H1 (cell line): ENCODE measurements at regions not wholly inside any gene's neighbourhood (a gene's known extent, or its start where the extent isn't known, plus 50 kb on each side); places are given as distances from the start of the nearest gene placed in this dataset.

ENCODE experiments used
- CTCF ChIA-PET: fragments of 300-600 bp; sonication (Branson Sonifier 250); formaldehyde crosslinking; loops from one replicate; lab custom pipeline; 2021; ENCODE audit not compliant: partially characterized antibody; lab: Charles Lee
- POLR2A ChIA-PET: fragments of 300-600 bp; sonication (Branson Sonifier 250); formaldehyde crosslinking; loops from one replicate; lab custom pipeline; 2021; ENCODE audit warnings: inconsistent platforms; ENCODE audit not compliant: partially characterized antibody; lab: Charles Lee
- DNase-seq, 2 experiments: peaks; one replicate each; pipeline versions ENCODE4 v3.0.0 to v3.0.0-alpha.2; 2010 to 2022; ENCODE audit warnings: low spot score in 2 of 2, low read depth in 1 of 2, mixed read lengths in 1 of 2
- FAIRE-seq: peaks from 2 replicates; lab custom pipeline; 2011; peaks lifted over from hg19 to GRCh38; lab: Jason Lieb, UNC
- H2AFZ ChIP-seq: 2 replicates; pipeline ENCODE4 v1.8.1; 2012; ENCODE audit warnings: low read length, inconsistent platforms
- H2AK5ac ChIP-seq: 2 replicates; pipeline ENCODE4 v1.6.1; 2013; ENCODE audit warnings: low read depth, low read length
- H2BK120ac ChIP-seq: replicated peaks from 2 replicates; pipeline ENCODE3; 2013; ENCODE audit warnings: low read depth, low read length, inconsistent platforms
- H2BK12ac ChIP-seq: 2 replicates; pipeline ENCODE4 v1.6.1; 2013; ENCODE audit warnings: low read depth, low read length
- H2BK15ac ChIP-seq: 2 replicates; pipeline ENCODE4 v1.6.1; 2013; ENCODE audit warnings: low read length
- H2BK20ac ChIP-seq: 2 replicates; pipeline ENCODE4 v1.6.1; 2013; ENCODE audit warnings: low read length
- H2BK5ac ChIP-seq: 2 replicates; pipeline ENCODE4 v1.6.1; 2013; ENCODE audit warnings: low read depth, low read length
- H3K14ac ChIP-seq: 2 replicates; pipeline ENCODE4 v1.6.1; 2013; ENCODE audit warnings: inconsistent platforms; ENCODE audit not compliant: insufficient read length
- H3K18ac ChIP-seq: 2 replicates; pipeline ENCODE4 v1.6.1; 2013; ENCODE audit warnings: low read length; ENCODE audit errors: extremely low read depth
- H3K23ac ChIP-seq: 2 replicates; pipeline ENCODE4 v1.6.1; 2013; ENCODE audit warnings: inconsistent platforms; ENCODE audit not compliant: insufficient read length
- H3K23me2 ChIP-seq: 2 replicates; pipeline ENCODE4 v1.6.1; 2013; ENCODE audit warnings: low read depth, low read length
- H3K27ac ChIP-seq: 2 replicates; pipeline ENCODE4 v1.6.1; 2011; ENCODE audit warnings: low read depth, low read length, inconsistent platforms
- H3K27me3 ChIP-seq, 4 experiments: replicated peaks in 1 of 4; 1 replicate in 1 of 4; 2 replicates in 3 of 4; pipeline versions ENCODE4 v1.6.1 to v1.8.1; 2011 to 2013; ENCODE audit warnings: low read length in 3 of 4, mild to moderate bottlenecking in 3 of 4, inconsistent platforms in 2 of 4, mixed read lengths in 2 of 4, moderate library complexity in 1 of 4; ENCODE audit not compliant: control insufficient read depth in 3 of 4, insufficient read depth in 3 of 4; ENCODE audit errors: extremely low read depth in 1 of 4
- H3K36me3 ChIP-seq, 4 experiments: 2 replicates each; pipeline versions ENCODE4 v1.6.1 to v1.8.1; 2011 to 2013; ENCODE audit warnings: mild to moderate bottlenecking in 4 of 4, low read length in 3 of 4, moderate library complexity in 2 of 4, control low read depth in 1 of 4, inconsistent platforms in 1 of 4; ENCODE audit not compliant: insufficient read depth in 4 of 4, control insufficient read depth in 2 of 4
- H3K4ac ChIP-seq: replicated peaks from 2 replicates; pipeline ENCODE3; 2013; ENCODE audit warnings: low read length, low read depth, mixed read lengths, inconsistent platforms; ENCODE audit not compliant: insufficient read length
- H3K4me1 ChIP-seq, 4 experiments: replicated peaks in 1 of 4; 1 replicate in 1 of 4; 2 replicates in 3 of 4; pipeline versions ENCODE4 v1.6.1 to v1.8.1; 2011 to 2013; ENCODE audit warnings: low read length in 3 of 4, inconsistent platforms in 2 of 4, mixed read lengths in 1 of 4; ENCODE audit not compliant: insufficient read depth in 4 of 4, control insufficient read depth in 3 of 4
- H3K4me2 ChIP-seq, 2 experiments: 2 replicates each; pipeline versions ENCODE4 v1.6.1 to v1.8.1; 2011 to 2013; ENCODE audit warnings: low read depth in 2 of 2, low read length in 2 of 2, control low read depth in 1 of 2, inconsistent platforms in 1 of 2, mild to moderate bottlenecking in 1 of 2; ENCODE audit not compliant: insufficient read depth in 1 of 2
- H3K4me3 ChIP-seq, 4 experiments: fragments of 200-600, 300-600 bp in 1 of 4; sonication (generic), shearing (Covaris generic), sonication (Bioruptor Twin) in 1 of 4; 2 replicates each; pipeline versions ENCODE4 v1.5.1 to v1.8.1; 2011 to 2016; ENCODE audit warnings: low read length in 4 of 4, low read depth in 3 of 4, control low read depth in 2 of 4, inconsistent platforms in 2 of 4, mild to moderate bottlenecking in 2 of 4, mixed read lengths in 1 of 4, moderate library complexity in 1 of 4; ENCODE audit not compliant: insufficient read depth in 2 of 4; ENCODE audit errors: extremely low read depth in 1 of 4
- H3K56ac ChIP-seq: replicated peaks from 2 replicates; pipeline ENCODE3; 2013; ENCODE audit warnings: low read depth, mild to moderate bottlenecking, mixed read lengths, low read length, inconsistent platforms; ENCODE audit not compliant: insufficient read length
- H3K79me1 ChIP-seq: 2 replicates; pipeline ENCODE4 v1.6.1; 2013; ENCODE audit warnings: low read depth, low read length, control low read depth
- H3K79me2 ChIP-seq, 2 experiments: 2 replicates each; pipeline versions ENCODE4 v1.6.1 to v1.8.1; 2012 to 2013; ENCODE audit warnings: low read length in 2 of 2, mild to moderate bottlenecking in 2 of 2, inconsistent platforms in 1 of 2; ENCODE audit not compliant: insufficient read depth in 2 of 2, control insufficient read depth in 1 of 2
- H3K9ac ChIP-seq, 4 experiments: replicated peaks in 1 of 4; 1 replicate in 1 of 4; 2 replicates in 3 of 4; pipeline versions ENCODE4 v1.6.1 to v1.8.1; 2011 to 2013; ENCODE audit warnings: low read depth in 3 of 4, low read length in 3 of 4, control low read depth in 2 of 4, mild to moderate bottlenecking in 2 of 4, moderate library complexity in 2 of 4, inconsistent platforms in 1 of 4; ENCODE audit errors: extremely low read depth in 1 of 4
- H3K9me3 ChIP-seq, 2 experiments: 2 replicates each; pipeline versions ENCODE4 v1.6.1 to v1.8.1; 2012 to 2013; ENCODE audit warnings: mild to moderate bottlenecking in 2 of 2, moderate library complexity in 2 of 2, control low read depth in 1 of 2, inconsistent platforms in 1 of 2, low read depth in 1 of 2, low read length in 1 of 2, mixed read lengths in 1 of 2; ENCODE audit not compliant: insufficient read depth in 2 of 2
- H4K20me1 ChIP-seq, 2 experiments: replicated peaks in 1 of 2; 2 replicates each; pipeline versions ENCODE3 to v1.8.1; 2011 to 2013; ENCODE audit warnings: inconsistent platforms in 2 of 2, low read length in 2 of 2, mild to moderate bottlenecking in 1 of 2; ENCODE audit not compliant: insufficient read depth in 2 of 2, control insufficient read depth in 1 of 2
- H4K5ac ChIP-seq: 2 replicates; pipeline ENCODE4 v1.6.1; 2013; ENCODE audit warnings: low read length, low read depth, mixed read lengths, inconsistent platforms; ENCODE audit not compliant: insufficient read length
- H4K8ac ChIP-seq: 2 replicates; pipeline ENCODE4 v1.8.0; 2013; ENCODE audit warnings: mild to moderate bottlenecking, moderate library complexity, low read length, inconsistent platforms; ENCODE audit not compliant: insufficient read depth; ENCODE audit errors: extremely low read depth
- H4K91ac ChIP-seq: replicated peaks from 2 replicates; pipeline ENCODE3; 2013; ENCODE audit warnings: low read length, mixed read lengths, inconsistent platforms; ENCODE audit not compliant: insufficient read length
- EP300 ChIP-seq, 2 experiments: IDR thresholded peaks; 1 replicate in 1 of 2; 2 replicates in 1 of 2; pipeline ENCODE4 v1.6.1; 2011 to 2012; ENCODE audit warnings: low read depth in 2 of 2, low read length in 2 of 2, mild to moderate bottlenecking in 2 of 2, borderline replicate concordance in 1 of 2, inconsistent platforms in 1 of 2, moderate library complexity in 1 of 2
- GTF2F1 ChIP-seq: IDR thresholded peaks from 2 replicates; pipeline ENCODE4 v1.6.1; 2012; ENCODE audit warnings: low read depth, low read length, improper control_type of control experiment, borderline replicate concordance
- HDAC2 ChIP-seq, 2 experiments: fragments of 300-600 bp in 1 of 2; sonication (generic) in 1 of 2; IDR thresholded peaks; 2 replicates each; pipeline ENCODE4 v1.6.1; 2011 to 2012; ENCODE audit warnings: low read depth in 2 of 2, low read length in 2 of 2, mild to moderate bottlenecking in 2 of 2, moderate library complexity in 2 of 2, borderline replicate concordance in 1 of 2, inconsistent platforms in 1 of 2
- KDM4A ChIP-seq: IDR thresholded peaks from one replicate; pipeline ENCODE4 v1.7.1; 2012; ENCODE audit warnings: low read depth, mild to moderate bottlenecking, moderate library complexity, low read length, inconsistent platforms; ENCODE audit not compliant: severe bottlenecking
- RBBP5 ChIP-seq: IDR thresholded peaks from 2 replicates; pipeline ENCODE4 v1.7.1; 2012; ENCODE audit warnings: low read depth, mild to moderate bottlenecking, inconsistent platforms, low read length, moderate library complexity, borderline replicate concordance
- RFX5 ChIP-seq: IDR thresholded peaks from 2 replicates; pipeline ENCODE4 v1.6.1; 2011; ENCODE audit warnings: low read depth, low read length, improper control_type of control experiment, borderline replicate concordance
- ZNF274 ChIP-seq: IDR thresholded peaks from 2 replicates; pipeline ENCODE4 v1.7.0; 2012; ENCODE audit warnings: low read length, borderline replicate concordance; ENCODE audit errors: extremely low read depth
- WGBS, 2 experiments: shearing (Covaris generic) in 1 of 2; methylation state at CpG; one replicate each; pipeline versions ENCODE4 v1.1.6 to v1.1.7; 2013 to 2015; ENCODE audit warnings: low lambda C conversion rate in 2 of 2, mixed read lengths in 2 of 2, inconsistent platforms in 1 of 2, low coverage in 1 of 2, missing lambda C conversion rate in 1 of 2; ENCODE audit not compliant: insufficient replicate concordance in 2 of 2, insufficient coverage in 1 of 2, insufficient read length in 1 of 2; ENCODE audit errors: extremely low coverage in 1 of 2, missing lambda C conversion rate in 1 of 2; 5-methylcytosine and 5-hydroxymethylcytosine counted together
- TF ChIP-seq, protein P1 (sequence below): IDR thresholded peaks from 2 replicates; pipeline ENCODE4 v1.6.1; 2012; ENCODE audit warnings: inconsistent platforms

- WGBS, 2 experiments = 97% methylated on average over 4 of the region's 4 CpGs; no CpG with 5 or more reads in 1 of the 2 experiments
- ChIA-PET POLR2A (no interaction called here), CTCF (no interaction called here)
- H3K36me3 ChIP-seq = no peaks in the 10 kb centered on the region
- no peak overlapping the region for H3K14ac ChIP-seq
- no peaks in the 10 kb centered on the region for H3K79me2 ChIP-seq
- no peak overlapping the region for H2BK120ac ChIP-seq
- H4K5ac ChIP-seq = no peak overlapping the region
- H4K20me1 ChIP-seq = no peaks in the 10 kb centered on the region
- H2BK20ac ChIP-seq = no peak overlapping the region
- no peak overlapping the region for H2AFZ ChIP-seq
- no peaks in the 10 kb centered on the region for H3K23me2 ChIP-seq
- H3K27ac ChIP-seq = no peak overlapping the region
- H3K27me3 ChIP-seq = no peaks in the 10 kb centered on the region
- no peak overlapping the region for H3K18ac ChIP-seq
- no peaks in the 10 kb centered on the region for H3K4me1 ChIP-seq
- no peak overlapping the region for H3K23ac ChIP-seq
- no peaks in the 10 kb centered on the region for H3K79me1 ChIP-seq
- H3K4ac ChIP-seq = no peak overlapping the region
- H2AK5ac ChIP-seq = no peak overlapping the region
- no peak overlapping the region for H3K4me2 ChIP-seq
- no peak overlapping the region for H2BK5ac ChIP-seq
- DNase-seq (no peak), FAIRE-seq (no peak)
- H3K56ac ChIP-seq = no peak overlapping the region
- TF ChIP-seq EP300 (IDR thresholded peaks at IDR 0.05; ENCODE audit: borderline replicate concordance in 1 of 2, low read depth in 2 of 2, low read length in 2 of 2) (no peak), KDM4A (no peak), RBBP5 (no peak), HDAC2 (IDR thresholded peaks at IDR 0.05; ENCODE audit: borderline replicate concordance in 1 of 2, low read depth in 2 of 2, low read length in 2 of 2) (no peak), RFX5 (no peak), ZNF274 (no peak), GTF2F1 (no peak)
- TF ChIP-seq, protein P1, sequence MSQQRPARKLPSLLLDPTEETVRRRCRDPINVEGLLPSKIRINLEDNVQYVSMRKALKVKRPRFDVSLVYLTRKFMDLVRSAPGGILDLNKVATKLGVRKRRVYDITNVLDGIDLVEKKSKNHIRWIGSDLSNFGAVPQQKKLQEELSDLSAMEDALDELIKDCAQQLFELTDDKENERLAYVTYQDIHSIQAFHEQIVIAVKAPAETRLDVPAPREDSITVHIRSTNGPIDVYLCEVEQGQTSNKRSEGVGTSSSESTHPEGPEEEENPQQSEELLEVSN = no peak
- H4K91ac ChIP-seq = no peak overlapping the region
- no peak overlapping the region for H3K9ac ChIP-seq
- H2BK12ac ChIP-seq = no peak overlapping the region
- H4K8ac ChIP-seq = no peak overlapping the region
- H3K4me3 ChIP-seq = no peak overlapping the region
- H2BK15ac ChIP-seq = no peak overlapping the region
- H3K9me3 ChIP-seq = no peaks in the 10 kb centered on the region
Measured at GRCh38 chr7:125573126-125573525, 643.5 kb upstream of the POT1 start.
